Sigmoid colon (tissue), 6 donors: ENCODE measurements at regions not wholly inside any gene's neighbourhood (a gene's known extent, or its start where the extent isn't known, plus 50 kb on each side); places are given as distances from the start of the nearest gene placed in this dataset.

Experiments used
- DNase-seq: peaks from one replicate; pipeline ENCODE4 v3.0.0-alpha.2; 2019
- H3K27ac ChIP-seq, 4 donors: fragments of 200-600 bp; sonication (generic); one replicate each; pipeline ENCODE4 v1.5.1; 2016 to 2019; ENCODE audit warnings: mild to moderate bottlenecking in 1 of 4
- H3K27me3 ChIP-seq, 3 donors: fragments of 200-600 bp; sonication (generic); one replicate each; pipeline ENCODE4 v1.5.1; 2019; ENCODE audit warnings: mild to moderate bottlenecking in 1 of 3
- H3K36me3 ChIP-seq, 4 donors: fragments of 200-600 bp; sonication (generic); one replicate each; pipeline ENCODE4 v1.5.1; 2016 to 2019
- H3K4me1 ChIP-seq, 4 donors: fragments of 200-600 bp; sonication (generic); one replicate each; pipeline ENCODE4 v1.5.1; 2017 to 2019
- H3K4me3 ChIP-seq, 4 donors: fragments of 200-600 bp; sonication (generic); one replicate each; pipeline ENCODE4 v1.5.1; 2017 to 2019; ENCODE audit warnings: mild to moderate bottlenecking in 2 of 4, moderate library complexity in 1 of 4
- H3K9me3 ChIP-seq, 4 donors: fragments of 200-600 bp in 3 of 4; sonication (generic) in 3 of 4; one replicate each; pipeline versions ENCODE4 v1.5.1 to v1.6.1; 2013 to 2019
- CTCF ChIP-seq, 4 experiments: fragments of 450-650 bp in 3 of 4; fragments of 200-600 bp in 1 of 4; IDR thresholded peaks; one replicate each; pipeline ENCODE4 v1.5.1; 2016 to 2019; ENCODE audit warnings: antibody characterized with exemption in 4 of 4, mild to moderate bottlenecking in 3 of 4, moderate library complexity in 2 of 4
- EP300 ChIP-seq, 4 donors: sonication (generic); formaldehyde crosslinking; IDR thresholded peaks; one replicate each; pipeline ENCODE4 v1.6.1; 2017; ENCODE audit warnings: antibody characterized with exemption in 4 of 4
- POLR2A ChIP-seq, 2 donors: fragments of 450-650 bp; IDR thresholded peaks; one replicate each; pipeline ENCODE4 v1.6.1; 2016; ENCODE audit warnings: antibody characterized with exemption in 2 of 2, mild to moderate bottlenecking in 2 of 2, moderate library complexity in 2 of 2
- POLR2AphosphoS5 ChIP-seq, 4 donors: sonication (generic); formaldehyde crosslinking; IDR thresholded peaks; one replicate each; pipeline ENCODE4 v1.6.1; 2017; ENCODE audit warnings: antibody characterized with exemption in 4 of 4
- WGBS, 2 donors: extraction: QIAGEN DNeasy Blood & Tissue Kit; methylation state at CpG; one replicate each; pipeline ENCODE4 v1.1.7; 2013; 5-methylcytosine and 5-hydroxymethylcytosine counted together
- intact Hi-C: fragments of 100-400 bp; cut with DNase I; formaldehyde crosslinking; loops from one replicate; pipeline ENCODE4 v1.15.1; 2023
- donor health status: healthy with polysubstance abuse.
- donor health status: healthy.

GRCh38 chr1:30068787-30069472 lies 654.5 kb downstream of the MATN1 start:
- DNase-seq, result no peak
- intact Hi-C loops, result no loop called here
- H3K4me1 ChIP-seq, result no peaks in the 10 kb centered on the region
- TF ChIP-seq EP300 (IDR thresholded peaks at IDR 0.05) (no peak), CTCF (IDR thresholded peaks at IDR 0.05) (no peak), POLR2A (IDR thresholded peaks at IDR 0.05) (no peak), POLR2AphosphoS5 (IDR thresholded peaks at IDR 0.05) (no peak)
- H3K9me3 ChIP-seq, result no peaks in the 10 kb centered on the region
- no peaks in the 10 kb centered on the region for H3K27me3 ChIP-seq
- no peak overlapping the region for H3K27ac ChIP-seq
- WGBS, 2 donors, result 66 to 83% methylated on average over 9 of the region's 9 CpGs
- no peaks in the 10 kb centered on the region for H3K36me3 ChIP-seq
- H3K4me3 ChIP-seq, result no peak overlapping the region

GRCh38 chr1:30064547-30064946 lies 658.8 kb downstream of the MATN1 start:
- H3K4me1 ChIP-seq, result no peaks in the 10 kb centered on the region
- no peaks in the 10 kb centered on the region for H3K9me3 ChIP-seq
- H3K27ac ChIP-seq, result no peak overlapping the region
- H3K27me3 ChIP-seq, result no peaks in the 10 kb centered on the region
- no peak for DNase-seq
- H3K36me3 ChIP-seq, result no peaks in the 10 kb centered on the region
- H3K4me3 ChIP-seq, result no peak overlapping the region
- no peak for TF ChIP-seq POLR2AphosphoS5 (IDR thresholded peaks at IDR 0.05)
- TF ChIP-seq POLR2A (IDR thresholded peaks at IDR 0.05), result no peak
- no peak for TF ChIP-seq CTCF (IDR thresholded peaks at IDR 0.05)
- TF ChIP-seq EP300 (IDR thresholded peaks at IDR 0.05), result no peak
- 59 to 64% methylated on average over 2 of the region's 2 CpGs for WGBS, 2 donors
- intact Hi-C loops, result no loop called here

- TF ChIP-seq CTCF (IDR thresholded peaks at IDR 0.05) (no peak), EP300 (IDR thresholded peaks at IDR 0.05) (no peak), POLR2AphosphoS5 (IDR thresholded peaks at IDR 0.05) (no peak), POLR2A (IDR thresholded peaks at IDR 0.05) (no peak)
- no peaks in the 10 kb centered on the region for H3K36me3 ChIP-seq
- no peak for DNase-seq
- no peak overlapping the region for H3K4me3 ChIP-seq
- intact Hi-C loops, result no loop called here
- no peaks in the 10 kb centered on the region for H3K27me3 ChIP-seq
- H3K9me3 ChIP-seq, result no peaks in the 10 kb centered on the region
- H3K27ac ChIP-seq, result no peak overlapping the region
- WGBS, 2 donors, result 69 to 78% methylated on average over 7 of the region's 7 CpGs
- no peaks in the 10 kb centered on the region for H3K4me1 ChIP-seq
Observed at GRCh38 chr1:30063621-30064280, 659.6 kb downstream of the MATN1 start.

GRCh38 chr1:30061292-30062220 lies 661.8 kb downstream of the MATN1 start:
- no peak for DNase-seq
- 81 to 84% methylated on average over 13 of the region's 13 CpGs for WGBS, 2 donors
- Histone ChIP-seq H3K4me3 (no peak overlapping the region), H3K27me3 (peaks cover 0 to 9% (median 0%) of the 10 kb centered on the region in 3 donors), H3K9me3 (no peaks in the 10 kb centered on the region), H3K36me3 (no peaks in the 10 kb centered on the region), H3K4me1 (no peaks in the 10 kb centered on the region), H3K27ac (no peak overlapping the region)
- no peak for TF ChIP-seq POLR2A (IDR thresholded peaks at IDR 0.05)
- TF ChIP-seq EP300 (IDR thresholded peaks at IDR 0.05), result no peak
- no peak for TF ChIP-seq CTCF (IDR thresholded peaks at IDR 0.05)
- TF ChIP-seq POLR2AphosphoS5 (IDR thresholded peaks at IDR 0.05), result no peak
- intact Hi-C loops, result no loop called here
